RWPE1 (cell line): ENCODE measurements at regions not wholly inside any gene's neighbourhood (a gene's known extent, or its start where the extent isn't known, plus 50 kb on each side); places are given as distances from the start of the nearest gene placed in this dataset.

Source experiments
- CTCF ChIA-PET: fragments of 350-600 bp; sonication (Branson Sonifier 250); formaldehyde crosslinking; extraction: SDS; loops from one replicate; lab custom pipeline; 2021; lab: Yijun Ruan, JAX
- POLR2A ChIA-PET: fragments of 400-600 bp; formaldehyde crosslinking; extraction: SDS; loops from one replicate; lab custom pipeline; 2020; ENCODE audit warnings: antibody characterized with exemption; ENCODE audit not compliant: low non-redundant PET; lab: Yijun Ruan, JAX
- DNase-seq: peaks from one replicate; pipeline ENCODE4 v3.0.0; 2012; ENCODE audit warnings: low spot score
- H3K27ac ChIP-seq: fragments of 450-650 bp; 2 replicates; pipeline ENCODE4 v1.5.1; 2017
- TF ChIP-seq, protein P1 (sequence below): fragments of 450-650 bp; conservative IDR thresholded peaks from 2 replicates; pipeline ENCODE4 v1.5.1; 2017; ENCODE audit warnings: low read depth, mild to moderate bottlenecking

DNA sequence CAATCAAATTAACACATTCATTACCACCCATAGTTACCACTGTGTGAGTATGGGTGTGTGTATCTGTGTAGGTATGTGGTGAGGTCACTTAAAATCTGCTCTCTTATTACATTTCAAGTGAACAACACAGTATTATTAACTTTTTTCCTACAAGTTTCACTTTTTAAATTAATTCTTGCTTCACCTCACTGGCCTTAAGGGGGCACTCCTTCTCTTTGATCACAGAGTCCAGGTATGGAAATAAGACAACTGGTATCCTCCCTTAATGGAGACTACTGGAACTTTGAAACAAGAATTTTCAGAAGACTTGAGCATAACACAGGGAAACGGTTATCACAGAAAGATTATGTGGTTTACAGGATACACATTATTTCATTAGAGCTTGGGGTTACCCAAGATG is 255.8 kb downstream of the ASXL3 start:
- TF ChIP-seq, protein P1, sequence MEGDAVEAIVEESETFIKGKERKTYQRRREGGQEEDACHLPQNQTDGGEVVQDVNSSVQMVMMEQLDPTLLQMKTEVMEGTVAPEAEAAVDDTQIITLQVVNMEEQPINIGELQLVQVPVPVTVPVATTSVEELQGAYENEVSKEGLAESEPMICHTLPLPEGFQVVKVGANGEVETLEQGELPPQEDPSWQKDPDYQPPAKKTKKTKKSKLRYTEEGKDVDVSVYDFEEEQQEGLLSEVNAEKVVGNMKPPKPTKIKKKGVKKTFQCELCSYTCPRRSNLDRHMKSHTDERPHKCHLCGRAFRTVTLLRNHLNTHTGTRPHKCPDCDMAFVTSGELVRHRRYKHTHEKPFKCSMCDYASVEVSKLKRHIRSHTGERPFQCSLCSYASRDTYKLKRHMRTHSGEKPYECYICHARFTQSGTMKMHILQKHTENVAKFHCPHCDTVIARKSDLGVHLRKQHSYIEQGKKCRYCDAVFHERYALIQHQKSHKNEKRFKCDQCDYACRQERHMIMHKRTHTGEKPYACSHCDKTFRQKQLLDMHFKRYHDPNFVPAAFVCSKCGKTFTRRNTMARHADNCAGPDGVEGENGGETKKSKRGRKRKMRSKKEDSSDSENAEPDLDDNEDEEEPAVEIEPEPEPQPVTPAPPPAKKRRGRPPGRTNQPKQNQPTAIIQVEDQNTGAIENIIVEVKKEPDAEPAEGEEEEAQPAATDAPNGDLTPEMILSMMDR, result no peak
- POLR2A ChIA-PET, result no interaction called here
- CTCF ChIA-PET, result no interaction called here
- DNase-seq, result no peak
- H3K27ac ChIP-seq, result no peak overlapping the region

DNA sequence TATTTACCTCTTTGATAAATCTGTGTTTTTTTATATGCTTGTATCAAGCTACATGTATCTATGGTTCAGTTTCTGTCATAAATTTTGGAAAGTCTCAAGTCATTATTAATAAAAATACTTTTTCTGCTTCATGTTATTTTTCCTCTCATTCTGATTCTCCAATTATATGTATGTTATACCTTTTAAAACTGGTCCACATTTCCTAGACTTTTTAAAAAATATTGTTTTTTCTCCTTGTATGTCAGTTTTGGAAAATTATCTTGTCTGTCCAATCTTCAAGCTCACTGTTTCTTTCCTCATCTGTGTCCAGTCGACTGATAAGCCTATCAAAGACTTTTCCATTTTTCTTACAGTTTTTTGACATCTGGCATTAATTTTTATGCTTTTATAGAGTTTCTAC is 253.4 kb downstream of the ASXL3 start:
- DNase-seq, result no peak
- TF ChIP-seq, protein P1, result no peak
- ChIA-PET POLR2A (no interaction called here), CTCF (no interaction called here)
- H3K27ac ChIP-seq, result no peak overlapping the region

DNA sequence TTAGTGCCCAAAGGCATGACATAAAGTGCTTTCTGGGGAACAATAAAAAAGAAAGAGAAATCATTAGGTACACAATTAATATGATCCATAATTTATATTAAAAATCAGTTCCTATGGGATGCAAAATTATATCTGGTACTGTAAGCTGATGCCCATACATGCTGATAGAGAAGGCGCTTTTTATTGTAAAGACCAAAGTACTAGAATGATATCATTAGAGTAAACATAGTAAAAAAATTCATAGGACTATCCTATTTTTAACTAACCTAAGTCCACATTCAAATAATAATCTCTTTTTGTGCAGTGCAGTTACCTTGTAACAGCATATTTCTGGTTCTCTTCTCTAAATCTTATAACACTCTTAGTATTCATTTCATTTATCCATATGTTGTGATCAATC is 252.2 kb downstream of the ASXL3 start:
- H3K27ac ChIP-seq, result no peak overlapping the region
- ChIA-PET CTCF (no interaction called here), POLR2A (no interaction called here)
- TF ChIP-seq, protein P1, result no peak
- DNase-seq, result no peak

DNA sequence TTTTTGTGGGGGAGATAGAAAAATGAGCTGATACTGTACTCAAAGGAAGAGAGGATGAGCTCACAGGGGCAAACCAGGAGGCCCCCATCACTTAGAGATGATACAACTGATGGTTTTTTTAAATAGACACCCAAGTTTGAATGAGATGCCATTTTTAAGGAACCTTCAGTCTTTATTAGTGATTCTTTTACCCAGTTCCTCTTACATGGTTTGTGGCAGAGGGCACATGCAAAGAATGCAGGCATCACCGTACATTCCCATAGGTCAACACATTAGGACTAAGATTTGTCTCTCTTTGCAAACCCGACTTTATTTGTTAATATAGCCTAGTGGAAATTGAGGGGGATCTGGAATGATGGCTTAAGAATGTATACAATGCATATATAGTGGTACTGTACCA is 250.9 kb downstream of the ASXL3 start:
- DNase-seq, result no peak
- CTCF ChIA-PET, result interaction anchor here (0.6 kb wide), 1 partner anchor 63 kb away, joined by 3 read pairs; no protein-coding TSS in a partner anchor
- no peak overlapping the region for H3K27ac ChIP-seq
- TF ChIP-seq, protein P1, result no peak
- POLR2A ChIA-PET, result no interaction called here

DNA sequence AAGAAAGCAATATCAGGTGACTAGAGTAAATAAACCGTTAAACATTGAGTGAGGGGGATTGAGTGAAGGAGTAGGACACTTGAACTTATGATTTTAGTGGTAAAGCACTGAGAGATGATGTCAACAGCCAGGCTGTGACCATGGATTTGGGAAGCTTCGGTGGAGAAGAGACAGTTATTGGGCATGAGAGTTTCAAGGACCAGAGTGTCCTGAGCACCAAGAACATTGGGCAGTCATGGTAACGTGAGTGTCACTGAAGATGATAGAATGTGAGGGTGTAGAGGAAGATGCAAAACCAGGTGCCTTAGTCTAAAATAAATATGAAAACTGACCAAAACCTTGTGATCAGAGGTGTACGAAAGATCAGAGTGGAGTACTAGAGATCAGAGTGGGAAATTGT is 248.1 kb downstream of the ASXL3 start:
- no peak overlapping the region for H3K27ac ChIP-seq
- TF ChIP-seq, protein P1, result no peak
- DNase-seq, result no peak
- POLR2A ChIA-PET, result no interaction called here
- CTCF ChIA-PET, result no interaction called here

DNA sequence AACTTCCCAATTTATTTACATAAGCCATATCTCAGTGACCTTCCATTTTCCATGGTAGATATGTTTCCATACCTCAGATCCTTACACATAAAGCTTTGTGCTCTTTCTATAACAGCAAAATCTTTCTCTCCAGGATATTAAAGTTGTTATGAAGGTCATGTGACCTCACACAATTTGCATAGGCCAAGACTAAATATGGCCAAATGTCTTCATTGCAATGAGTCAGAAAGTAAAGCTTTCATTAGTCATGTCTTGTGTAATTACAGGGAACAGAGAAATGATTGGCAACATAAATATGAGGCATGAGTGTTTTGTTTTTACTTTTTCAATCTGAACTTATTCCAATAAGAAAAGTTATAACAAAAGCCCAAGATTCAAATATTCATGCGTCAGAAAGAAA is 243.5 kb downstream of the ASXL3 start:
- POLR2A ChIA-PET, result no interaction called here
- TF ChIP-seq, protein P1, result no peak
- CTCF ChIA-PET, result no interaction called here
- no peak overlapping the region for H3K27ac ChIP-seq
- peak; percentile 9 for DNase-seq
